HUES64 (cell line): ENCODE measurements at regions not wholly inside any gene's neighbourhood (a gene's known extent, or its start where the extent isn't known, plus 50 kb on each side); places are given as distances from the start of the nearest gene placed in this dataset.

Experiments used
- H3K27ac ChIP-seq: 2 replicates; pipeline ENCODE4 v1.7.0; 2013; ENCODE audit warnings: low read depth, low read length, inconsistent platforms
- H3K27me3 ChIP-seq: 2 replicates; pipeline ENCODE4 v1.6.1; 2013; ENCODE audit warnings: mild to moderate bottlenecking, low read length; ENCODE audit not compliant: insufficient read depth
- H3K36me3 ChIP-seq: 2 replicates; pipeline ENCODE4 v1.6.1; 2013; ENCODE audit warnings: mild to moderate bottlenecking, low read length; ENCODE audit not compliant: insufficient read depth
- H3K4me1 ChIP-seq: 2 replicates; pipeline ENCODE4 v1.6.1; 2013; ENCODE audit warnings: mild to moderate bottlenecking, low read length, moderate library complexity; ENCODE audit not compliant: insufficient read depth
- H3K4me3 ChIP-seq: 2 replicates; pipeline ENCODE4 v1.5.1; 2013; ENCODE audit warnings: mild to moderate bottlenecking, low read length, moderate library complexity
- H3K9ac ChIP-seq: 2 replicates; pipeline ENCODE4 v1.6.1; 2013; ENCODE audit warnings: mild to moderate bottlenecking, low read depth, low read length
- H3K9me3 ChIP-seq: 2 replicates; pipeline ENCODE4 v1.6.1; 2013; ENCODE audit warnings: low read depth, low read length; ENCODE audit not compliant: insufficient read depth
- WGBS: fragments of 150-250, 120-280 bp; methylation state at CpG from one replicate; pipeline ENCODE4 v1.1.7; 2013; ENCODE audit warnings: missing lambda C conversion rate; 5-methylcytosine and 5-hydroxymethylcytosine counted together

GRCh38 chr14:83483063-83483462 lies 1949.4 kb upstream of the SEL1L start:
- Histone ChIP-seq H3K36me3 (no peaks in the 10 kb centered on the region), H3K9me3 (no peaks in the 10 kb centered on the region), H3K4me1 (no peaks in the 10 kb centered on the region), H3K27me3 (no peaks in the 10 kb centered on the region), H3K27ac (no peak overlapping the region), H3K9ac (no peak overlapping the region), H3K4me3 (no peak overlapping the region)
- WGBS, result 84% methylated on average over 1 of the region's 1 CpG

- H3K27ac ChIP-seq, result no peak overlapping the region
- H3K9ac ChIP-seq, result no peak overlapping the region
- no peaks in the 10 kb centered on the region for H3K9me3 ChIP-seq
- H3K27me3 ChIP-seq, result no peaks in the 10 kb centered on the region
- no peaks in the 10 kb centered on the region for H3K36me3 ChIP-seq
- H3K4me1 ChIP-seq, result no peaks in the 10 kb centered on the region
- no peak overlapping the region for H3K4me3 ChIP-seq
Measured at GRCh38 chr14:83485591-83485990, 1951.9 kb upstream of the SEL1L start.

GRCh38 chr14:83491091-83491490 lies 1957.4 kb upstream of the SEL1L start:
- Histone ChIP-seq H3K27me3 (no peaks in the 10 kb centered on the region), H3K4me1 (no peaks in the 10 kb centered on the region), H3K27ac (no peak overlapping the region), H3K9me3 (no peaks in the 10 kb centered on the region), H3K36me3 (no peaks in the 10 kb centered on the region), H3K4me3 (no peak overlapping the region), H3K9ac (no peak overlapping the region)
- WGBS, result 88% methylated on average over 2 of the region's 2 CpGs

GRCh38 chr14:83520837-83521236 lies 1987.2 kb upstream of the SEL1L start:
- 95% methylated on average over 3 of the region's 3 CpGs for WGBS
- Histone ChIP-seq H3K36me3 (no peaks in the 10 kb centered on the region), H3K27me3 (no peaks in the 10 kb centered on the region), H3K27ac (no peak overlapping the region), H3K9me3 (no peaks in the 10 kb centered on the region), H3K9ac (no peak overlapping the region), H3K4me3 (no peak overlapping the region), H3K4me1 (no peaks in the 10 kb centered on the region)

GRCh38 chr14:83529531-83529930 lies 1995.9 kb upstream of the SEL1L start:
- H3K4me3 ChIP-seq, result no peak overlapping the region
- no peak overlapping the region for H3K27ac ChIP-seq
- no peaks in the 10 kb centered on the region for H3K27me3 ChIP-seq
- H3K9me3 ChIP-seq, result no peaks in the 10 kb centered on the region
- H3K4me1 ChIP-seq, result no peaks in the 10 kb centered on the region
- no peak overlapping the region for H3K9ac ChIP-seq
- H3K36me3 ChIP-seq, result no peaks in the 10 kb centered on the region
- WGBS, result 100% methylated on average over 2 of the region's 2 CpGs

- no peaks in the 10 kb centered on the region for H3K36me3 ChIP-seq
- no peaks in the 10 kb centered on the region for H3K27me3 ChIP-seq
- no peaks in the 10 kb centered on the region for H3K4me1 ChIP-seq
- no peak overlapping the region for H3K27ac ChIP-seq
- H3K9me3 ChIP-seq, result no peaks in the 10 kb centered on the region
- H3K4me3 ChIP-seq, result no peak overlapping the region
- no peak overlapping the region for H3K9ac ChIP-seq
Measured at GRCh38 chr14:83533734-83534133, 1996.2 kb upstream of the FLRT2 start.

GRCh38 chr14:83534995-83535394 lies 1994.9 kb upstream of the FLRT2 start:
- Histone ChIP-seq H3K27ac (no peak overlapping the region), H3K4me1 (no peaks in the 10 kb centered on the region), H3K27me3 (no peaks in the 10 kb centered on the region), H3K9me3 (no peaks in the 10 kb centered on the region), H3K9ac (no peak overlapping the region), H3K4me3 (no peak overlapping the region), H3K36me3 (no peaks in the 10 kb centered on the region)
- 100% methylated on average over 1 of the region's 1 CpG for WGBS

- H3K27ac ChIP-seq, result no peak overlapping the region
- no peaks in the 10 kb centered on the region for H3K9me3 ChIP-seq
- no peak overlapping the region for H3K9ac ChIP-seq
- 97% methylated on average over 4 of the region's 5 CpGs for WGBS
- H3K27me3 ChIP-seq, result no peaks in the 10 kb centered on the region
- no peak overlapping the region for H3K4me3 ChIP-seq
- no peaks in the 10 kb centered on the region for H3K36me3 ChIP-seq
- H3K4me1 ChIP-seq, result no peaks in the 10 kb centered on the region
Measured at GRCh38 chr14:83535444-83535843, 1994.5 kb upstream of the FLRT2 start.

GRCh38 chr14:83541147-83541546 lies 1988.8 kb upstream of the FLRT2 start:
- H3K9ac ChIP-seq, result no peak overlapping the region
- no peaks in the 10 kb centered on the region for H3K4me1 ChIP-seq
- H3K27ac ChIP-seq, result no peak overlapping the region
- H3K36me3 ChIP-seq, result no peaks in the 10 kb centered on the region
- no peak overlapping the region for H3K4me3 ChIP-seq
- H3K27me3 ChIP-seq, result no peaks in the 10 kb centered on the region
- 98% methylated on average over 13 of the region's 13 CpGs for WGBS
- no peaks in the 10 kb centered on the region for H3K9me3 ChIP-seq

- H3K36me3 ChIP-seq, result no peaks in the 10 kb centered on the region
- H3K9me3 ChIP-seq, result no peaks in the 10 kb centered on the region
- H3K4me1 ChIP-seq, result no peaks in the 10 kb centered on the region
- WGBS, result 88% methylated on average over 5 of the region's 5 CpGs
- no peaks in the 10 kb centered on the region for H3K27me3 ChIP-seq
- no peak overlapping the region for H3K27ac ChIP-seq
- H3K9ac ChIP-seq, result no peak overlapping the region
- H3K4me3 ChIP-seq, result no peak overlapping the region
Measured at GRCh38 chr14:83548061-83548839, 1981.7 kb upstream of the FLRT2 start.

- Histone ChIP-seq H3K27ac (no peak overlapping the region), H3K4me1 (no peaks in the 10 kb centered on the region), H3K27me3 (no peaks in the 10 kb centered on the region), H3K9ac (no peak overlapping the region), H3K9me3 (no peaks in the 10 kb centered on the region), H3K36me3 (no peaks in the 10 kb centered on the region), H3K4me3 (no peak overlapping the region)
- WGBS, result 88% methylated on average over 2 of the region's 2 CpGs
Measured at GRCh38 chr14:83556065-83556464, 1973.9 kb upstream of the FLRT2 start.
